Heart left ventricle (tissue), 13 donors: ENCODE measurements at regions not wholly inside any gene's neighbourhood (a gene's known extent, or its start where the extent isn't known, plus 50 kb on each side); places are given as distances from the start of the nearest gene placed in this dataset.

Experiments used
- CTCF ChIP-seq, 12 donors: fragments of 200-600 bp; sonication (generic) in 4 of 12; IDR thresholded peaks; one replicate each; pipeline versions ENCODE4 v1.5.0 to v1.8.0; 2018 to 2022; ENCODE audit warnings: antibody characterized with exemption in 12 of 12, mild to moderate bottlenecking in 5 of 12
- POLR2A ChIP-seq, 2 donors: fragments of 450-650 bp; IDR thresholded peaks; one replicate each; pipeline ENCODE4 v1.6.1; 2017; ENCODE audit warnings: antibody characterized with exemption in 2 of 2, mild to moderate bottlenecking in 2 of 2, moderate library complexity in 2 of 2
- donor health status: ischemic (EF 13 %, LVEDD 7.1; RV severe dilation, severe dysfunction).
- donor health status: DM: no; HTN: yes; CAD: no.
- donor health status: DM: no; HTN: no; CAD: no.
- donor health status: ischemic (EF 25% LVEDD 6.9; RV normal size, moderate dysfunction).
- donor health status: ischemic (EF 25% LVEDD 5.7; RV mildly dilated, moderate dysfunction).
- donor health status: ischemic (EF 35%, LVEDD 5.7; RV mildly dilated, moderate dysfunction).
- donor health status: nonischemic (EF 11% LVEDD 7.7; RV severe dilation, severe dysfunction).
- donor health status: DM: yes; HTN: yes; CAD: no.
- donor health status: PGD.
- donor health status: ischemic (EF 29% LVEDD 5.4; RV normal size, mild dysfunction).
- donor health status: nonischemic (EF 23%, LVEDD 6.1; RV moderate dilation, normal function).

GRCh38 chr7:130933919-130934318 is 199.9 kb upstream of the KLF14 start:
- TF ChIP-seq CTCF (IDR thresholded peaks at IDR 0.05): no peak
- no peak for TF ChIP-seq POLR2A (IDR thresholded peaks at IDR 0.05)
